ENCODE measurements at regions not wholly inside any gene's neighbourhood (a gene's known extent, or its start where the extent isn't known, plus 50 kb on each side); places are given as distances from the start of the nearest gene placed in this dataset.
"Not testable (repeated sequence)": the region's sequence is repeated elsewhere in the genome, so short reads cannot be mapped to it uniquely, and the experiment has no call there.

GRCh38 chr1:185431612-185432011 is 114.6 kb upstream of the IVNS1ABP start:
- ChIA-PET POLR2A (no interaction called here), CTCF (interaction anchor here (2.3 kb wide), 1 partner anchor 13 kb away, joined by 6 read pairs; no protein-coding TSS in a partner anchor)
- no peak overlapping the region for H3K4me3 ChIP-seq (ENCODE audit: low read depth, low read length)
- H3K36me3 ChIP-seq (ENCODE audit: control insufficient read depth, insufficient read depth, low read length): no peaks in the 10 kb centered on the region
- DNase-seq (ENCODE audit: low read depth): no peak
- H3K27me3 ChIP-seq (ENCODE audit: control insufficient read depth, insufficient read depth, low read length): no peaks in the 10 kb centered on the region
- no peak for TF ChIP-seq CTCF (IDR thresholded peaks at IDR 0.05; ENCODE audit: insufficient read depth, low read depth, low read length)

- H3K27me3 ChIP-seq (ENCODE audit: control insufficient read depth, insufficient read depth, low read length); DNase-seq (ENCODE audit: low read depth); H3K4me3 ChIP-seq (ENCODE audit: low read depth, low read length); H3K36me3 ChIP-seq (ENCODE audit: control insufficient read depth, insufficient read depth, low read length); POLR2A ChIA-PET: not testable (repeated sequence)
- CTCF ChIA-PET: interaction anchor here (0.5 to 1.0 kb wide), 2 partner anchors 64 to 241 kb away, joined by 3 read pairs; no protein-coding TSS in a partner anchor
Observed at GRCh38 chr1:185429668-185430067, 112.6 kb upstream of the IVNS1ABP start.

GRCh38 chr1:185427776-185428175 is 110.7 kb upstream of the IVNS1ABP start:
- no peak overlapping the region for H3K4me3 ChIP-seq (ENCODE audit: low read depth, low read length)
- no peaks in the 10 kb centered on the region; the same call in 1 of the 2 replicates for H3K27me3 ChIP-seq (ENCODE audit: control insufficient read depth, insufficient read depth, low read length)
- DNase-seq (ENCODE audit: low read depth): no peak
- no peak for TF ChIP-seq CTCF (IDR thresholded peaks at IDR 0.05; ENCODE audit: insufficient read depth, low read depth, low read length)
- POLR2A ChIA-PET: no interaction called here
- no peaks in the 10 kb centered on the region for H3K36me3 ChIP-seq (ENCODE audit: control insufficient read depth, insufficient read depth, low read length)
- CTCF ChIA-PET: no interaction called here

GRCh38 chr1:185427264-185427663 is 110.2 kb upstream of the IVNS1ABP start:
- ChIA-PET CTCF (interaction anchor here (0.9 to 1.4 kb wide), 4 partner anchors 9 to 254 kb away, joined by 3 to 12 read pairs (median 3); no protein-coding TSS in a partner anchor), POLR2A (no interaction called here)

GRCh38 chr1:185426848-185427247 is 109.8 kb upstream of the IVNS1ABP start:
- Histone ChIP-seq H3K27me3 (ENCODE audit: control insufficient read depth, insufficient read depth, low read length) (no peaks in the 10 kb centered on the region; the same call in 1 of the 2 replicates), H3K36me3 (ENCODE audit: control insufficient read depth, insufficient read depth, low read length) (no peaks in the 10 kb centered on the region), H3K4me3 (ENCODE audit: low read depth, low read length) (no peak overlapping the region)
- ChIA-PET CTCF (interaction anchor here (0.8 to 1.4 kb wide), 6 partner anchors 9 to 254 kb away, joined by 3 to 12 read pairs (median 3); no protein-coding TSS in a partner anchor), POLR2A (no interaction called here)
- peak; percentile 50 for DNase-seq (ENCODE audit: low read depth)
- TF ChIP-seq CTCF (IDR thresholded peaks at IDR 0.05; ENCODE audit: insufficient read depth, low read depth, low read length): no peak

More at GRCh38 chr1:185427264-185427663, 110.2 kb upstream of the IVNS1ABP start:
- no peak for DNase-seq (ENCODE audit: low read depth)
- Histone ChIP-seq H3K4me3 (ENCODE audit: low read depth, low read length) (no peak overlapping the region), H3K27me3 (ENCODE audit: control insufficient read depth, insufficient read depth, low read length) (no peaks in the 10 kb centered on the region; the same call in 1 of the 2 replicates), H3K36me3 (ENCODE audit: control insufficient read depth, insufficient read depth, low read length) (no peaks in the 10 kb centered on the region)
- TF ChIP-seq CTCF (IDR thresholded peaks at IDR 0.05; ENCODE audit: insufficient read depth, low read depth, low read length): no peak

GRCh38 chr1:185425163-185425562 is 108.1 kb upstream of the IVNS1ABP start:
- CTCF ChIA-PET: interaction anchor here (1.0 to 1.2 kb wide), 2 partner anchors 26 to 245 kb away, joined by 3 to 4 read pairs; no protein-coding TSS in a partner anchor
- POLR2A ChIA-PET: no interaction called here
- no peak for TF ChIP-seq CTCF (IDR thresholded peaks at IDR 0.05; ENCODE audit: insufficient read depth, low read depth, low read length)
- Histone ChIP-seq H3K4me3 (ENCODE audit: low read depth, low read length) (no peak overlapping the region), H3K27me3 (ENCODE audit: control insufficient read depth, insufficient read depth, low read length) (no peaks in the 10 kb centered on the region; the same call in 1 of the 2 replicates), H3K36me3 (ENCODE audit: control insufficient read depth, insufficient read depth, low read length) (no peaks in the 10 kb centered on the region)
- DNase-seq (ENCODE audit: low read depth): no peak

Measured in BJ (cell line).